WTC11 (cell line): ENCODE measurements at regions not wholly inside any gene's neighbourhood (a gene's known extent, or its start where the extent isn't known, plus 50 kb on each side); places are given as distances from the start of the nearest gene placed in this dataset.

Experiments used
- ATAC-seq: fragments of 200-7000 bp; cut with Tn5 transposase; 2 replicates; pipeline ENCODE4 v1.10.0; 2021; ENCODE audit warnings: mild to moderate bottlenecking, moderate library complexity
- CTCF ChIA-PET: fragments of 300-600 bp; sonication (Branson Sonifier 250); formaldehyde crosslinking; loops from one replicate; lab custom pipeline; 2021; ENCODE audit warnings: antibody characterized with exemption; lab: Charles Lee
- POLR2A ChIA-PET: fragments of 350-600 bp; sonication (Branson Sonifier 250); formaldehyde crosslinking; loops from one replicate; lab custom pipeline; 2021; ENCODE audit warnings: antibody characterized with exemption; lab: Charles Lee
- DNase-seq: peaks from one replicate; pipeline ENCODE4 v3.0.0; 2021; ENCODE audit warnings: low spot score
- H3K27ac Mint-ChIP-seq: 2 replicates; pipeline ENCODE4 v1.8.0; 2021; ENCODE audit warnings: mixed read lengths
- H3K27me3 Mint-ChIP-seq: 2 replicates; pipeline ENCODE4 v1.8.0; 2021; ENCODE audit warnings: low read depth, mild to moderate bottlenecking, moderate library complexity, mixed read lengths
- H3K36me3 Mint-ChIP-seq: 2 replicates; pipeline ENCODE4 v1.8.0; 2021; ENCODE audit warnings: mixed read lengths
- H3K4me1 Mint-ChIP-seq: 2 replicates; pipeline ENCODE4 v1.8.0; 2022; ENCODE audit warnings: mixed read lengths
- H3K4me3 Mint-ChIP-seq: 2 replicates; pipeline ENCODE4 v1.8.0; 2021; ENCODE audit warnings: mild to moderate bottlenecking, moderate library complexity, mixed read lengths
- H3K9me3 Mint-ChIP-seq: 2 replicates; pipeline ENCODE4 v1.8.0; 2021; ENCODE audit warnings: mixed read lengths
- CDX4 ChIP-seq: fragments of 250-450 bp; sonication (Bioruptor Pico); IDR thresholded peaks from 2 replicates; pipeline ENCODE4 v1.9.0; 2021; ENCODE audit warnings: moderate library complexity, mild to moderate bottlenecking, inconsistent platforms, borderline replicate concordance
- FOXJ3 ChIP-seq: sonication (generic); formaldehyde crosslinking; IDR thresholded peaks from 2 replicates; pipeline ENCODE4 v1.9.0; 2021; ENCODE audit warnings: missing genetic modification reagents, mild to moderate bottlenecking, borderline replicate concordance
- FOXK1 ChIP-seq: sonication (generic); formaldehyde crosslinking; IDR thresholded peaks from 2 replicates; pipeline ENCODE4 v1.8.0; 2022; ENCODE audit warnings: mild to moderate bottlenecking, moderate library complexity, missing genetic modification reagents
- GRHL2 ChIP-seq: fragments of 250-450 bp; sonication (Bioruptor Pico); IDR thresholded peaks from 2 replicates; pipeline ENCODE4 v1.8.0; 2022; ENCODE audit warnings: mild to moderate bottlenecking, moderate library complexity; ENCODE audit not compliant: insufficient replicate concordance, severe bottlenecking
- JAZF1 ChIP-seq: fragments of 250-450 bp; sonication (Bioruptor Pico); IDR thresholded peaks from 2 replicates; pipeline ENCODE4 v1.9.0; 2021; ENCODE audit warnings: moderate library complexity, mild to moderate bottlenecking, inconsistent platforms
- JUN ChIP-seq: sonication (generic); formaldehyde crosslinking; IDR thresholded peaks from 2 replicates; pipeline ENCODE4 v1.8.0; 2023; ENCODE audit warnings: mild to moderate bottlenecking, missing genetic modification reagents
- MAX ChIP-seq: sonication (generic); formaldehyde crosslinking; IDR thresholded peaks from 2 replicates; pipeline ENCODE4 v1.8.0; 2022; ENCODE audit warnings: mild to moderate bottlenecking, missing genetic modification reagents
- NFE2L1 ChIP-seq: sonication (generic); formaldehyde crosslinking; IDR thresholded peaks from 2 replicates; pipeline ENCODE4 v1.8.1; 2023; ENCODE audit warnings: missing genetic modification reagents
- NFYB ChIP-seq: sonication (generic); formaldehyde crosslinking; conservative IDR thresholded peaks from 2 replicates; pipeline ENCODE4 v1.8.0; 2022; ENCODE audit warnings: low read depth, missing genetic modification reagents
- NR1H2 ChIP-seq: sonication (generic); formaldehyde crosslinking; IDR thresholded peaks from 2 replicates; pipeline ENCODE4 v1.9.0; 2021; ENCODE audit warnings: mild to moderate bottlenecking, moderate library complexity, missing genetic modification reagents
- PRDM15 ChIP-seq: sonication (generic); formaldehyde crosslinking; IDR thresholded peaks from 2 replicates; pipeline ENCODE4 v1.8.0; 2022; ENCODE audit warnings: missing genetic modification reagents
- PRRX2 ChIP-seq: fragments of 250-450 bp; sonication (Bioruptor Pico); IDR thresholded peaks from 2 replicates; pipeline ENCODE4 v1.8.0; 2021; ENCODE audit warnings: mild to moderate bottlenecking
- SMAD4 ChIP-seq: sonication (generic); formaldehyde crosslinking; IDR thresholded peaks from 2 replicates; pipeline ENCODE4 v1.8.0; 2022; ENCODE audit warnings: mild to moderate bottlenecking, missing genetic modification reagents
- SP1 ChIP-seq: sonication (generic); formaldehyde crosslinking; conservative IDR thresholded peaks from 2 replicates; pipeline ENCODE4 v1.8.1; 2022; ENCODE audit warnings: missing genetic modification reagents
- TCF7 ChIP-seq: sonication (generic); formaldehyde crosslinking; IDR thresholded peaks from 2 replicates; pipeline ENCODE4 v1.8.0; 2022; ENCODE audit warnings: mild to moderate bottlenecking, low read depth, missing genetic modification reagents, moderate library complexity
- TEAD4 ChIP-seq: sonication (generic); formaldehyde crosslinking; IDR thresholded peaks from 2 replicates; pipeline ENCODE4 v1.8.0; 2022; ENCODE audit warnings: mild to moderate bottlenecking, missing genetic modification reagents
- ZBTB21 ChIP-seq: sonication (generic); formaldehyde crosslinking; IDR thresholded peaks from 2 replicates; pipeline ENCODE4 v1.8.1; 2023; ENCODE audit warnings: mild to moderate bottlenecking, missing genetic modification reagents, borderline replicate concordance
- ZNF121 ChIP-seq: sonication (generic); formaldehyde crosslinking; IDR thresholded peaks from 2 replicates; pipeline ENCODE4 v1.8.0; 2023; ENCODE audit warnings: missing genetic modification reagents
- ZNF138 ChIP-seq: sonication (generic); formaldehyde crosslinking; conservative IDR thresholded peaks from 2 replicates; pipeline ENCODE4 v1.8.1; 2022; ENCODE audit warnings: mild to moderate bottlenecking, moderate library complexity, missing genetic modification reagents
- ZNF317 ChIP-seq: sonication (generic); formaldehyde crosslinking; IDR thresholded peaks from 2 replicates; pipeline ENCODE4 v1.8.1; 2023; ENCODE audit warnings: low read depth, mild to moderate bottlenecking, moderate library complexity, missing genetic modification reagents, borderline replicate concordance
- ZNF423 ChIP-seq: fragments of 250-450 bp; sonication (Bioruptor Pico); IDR thresholded peaks from 2 replicates; pipeline ENCODE4 v2.1.2; 2022; ENCODE audit warnings: mild to moderate bottlenecking, moderate library complexity
- ZNF671 ChIP-seq: fragments of 250-450 bp; sonication (Bioruptor Pico); IDR thresholded peaks from 2 replicates; pipeline ENCODE4 v1.8.0; 2021; ENCODE audit warnings: mild to moderate bottlenecking
- TF ChIP-seq, protein P1 (sequence below): fragments of 250-450 bp; sonication (Bioruptor Pico); conservative IDR thresholded peaks from 2 replicates; pipeline ENCODE4 v1.9.0; 2021; ENCODE audit warnings: mild to moderate bottlenecking

GRCh38 chr4:169906104-169906503 is 120.1 kb downstream of the MFAP3L start (continued):
- TF ChIP-seq PRDM15 (no peak), PRRX2 (CRISPR knock-in tag) (no peak), FOXK1 (CRISPR knock-in tag) (no peak), ZNF317 (no peak), CDX4 (CRISPR knock-in tag) (no peak)

DNA sequence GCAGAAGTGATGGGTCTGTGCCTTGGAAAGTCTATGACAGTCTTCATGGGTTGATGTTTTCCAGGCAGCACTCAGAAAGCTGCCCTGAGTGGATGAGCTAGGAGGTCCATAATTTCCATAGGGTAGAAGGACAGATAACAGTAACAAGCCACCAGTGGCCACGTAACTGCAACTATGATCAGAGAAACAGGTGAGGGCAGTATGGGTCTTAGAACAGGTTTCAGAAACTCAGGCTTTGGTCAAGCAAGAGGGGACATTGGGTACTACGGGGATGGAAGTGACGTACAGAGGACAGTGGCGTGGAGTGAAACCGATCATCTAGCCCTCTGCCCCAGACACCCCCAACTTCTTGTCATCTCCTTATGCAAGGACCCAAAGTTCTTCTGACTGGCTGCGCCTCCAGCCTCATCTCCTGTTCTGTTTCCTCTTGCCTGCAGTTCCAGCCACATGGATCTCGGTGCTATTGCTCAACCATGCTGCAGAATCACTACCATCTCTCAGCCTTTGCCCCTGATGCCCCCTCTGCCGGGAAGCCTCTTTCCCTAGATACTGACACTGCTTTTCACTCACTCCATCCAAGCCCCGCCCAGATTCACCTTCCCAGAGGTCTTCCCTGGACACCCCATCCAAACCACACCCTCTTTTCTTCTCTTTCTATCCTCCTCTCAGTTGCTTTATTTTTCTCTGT is 123.4 kb downstream of the MFAP3L start:
- Mint-ChIP-seq H3K27me3 (no peaks in the 10 kb centered on the region), H3K27ac (no peak overlapping the region), H3K4me3 (no peak overlapping the region), H3K4me1 (peaks cover 8% of the 10 kb centered on the region), H3K36me3 (no peaks in the 10 kb centered on the region; the same call in 1 of the 2 replicates), H3K9me3 (peaks cover 16% of the 10 kb centered on the region)
- TF ChIP-seq SMAD4 (CRISPR knock-in tag) (no peak), ZNF138 (CRISPR knock-in tag) (no peak), PRRX2 (CRISPR knock-in tag) (no peak), GRHL2 (CRISPR knock-in tag) (no peak), MAX (CRISPR knock-in tag) (no peak), ZNF671 (CRISPR knock-in tag) (no peak), SP1 (CRISPR knock-in tag) (no peak), NFYB (CRISPR knock-in tag) (no peak)
- no peak for DNase-seq
- ChIA-PET CTCF (interaction anchor here (0.8 kb wide), 1 partner anchor 111 kb away, joined by 3 read pairs; no protein-coding TSS in a partner anchor), POLR2A (no interaction called here)
- peak; percentile 79 for ATAC-seq

- peaks cover 13% of the 10 kb centered on the region; the same call in 1 of the 2 replicates for H3K9me3 Mint-ChIP-seq
- ChIA-PET CTCF (no interaction called here), POLR2A (no interaction called here)
- H3K36me3 Mint-ChIP-seq, result no peaks in the 10 kb centered on the region; the same call in 1 of the 2 replicates
- no peaks in the 10 kb centered on the region for H3K27me3 Mint-ChIP-seq
- no peak for DNase-seq
- no peak overlapping the region for H3K4me3 Mint-ChIP-seq
- H3K27ac Mint-ChIP-seq, result no peak overlapping the region
- peaks cover 8% of the 10 kb centered on the region for H3K4me1 Mint-ChIP-seq
- TF ChIP-seq ZBTB21 (CRISPR knock-in tag), result no peak
- TF ChIP-seq JUN (CRISPR knock-in tag), result no peak
- no peak for ATAC-seq
Observed at GRCh38 chr4:169900241-169900845, 125.9 kb downstream of the MFAP3L start.

DNA sequence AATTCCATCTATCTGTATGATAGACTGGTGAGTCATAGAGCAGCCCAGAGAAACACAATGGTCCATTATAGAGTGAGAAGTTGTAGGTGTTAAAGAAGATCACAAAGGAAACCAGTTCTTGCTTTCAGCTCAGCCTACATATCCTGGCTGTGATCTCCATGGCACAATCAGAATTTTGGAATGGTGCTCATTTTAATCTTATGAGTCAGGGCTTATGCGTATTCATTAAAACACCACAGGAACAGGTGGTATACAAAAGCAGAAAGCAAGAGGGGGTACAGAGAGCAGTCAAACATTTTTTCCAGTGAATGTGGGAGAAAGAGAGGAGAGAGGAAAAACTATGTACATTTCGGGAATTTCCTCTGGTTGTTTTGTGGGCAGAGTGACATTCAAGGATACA is 126.9 kb downstream of the MFAP3L start:
- Mint-ChIP-seq H3K4me3 (no peak overlapping the region), H3K9me3 (peaks cover 13% of the 10 kb centered on the region; the same call in 1 of the 2 replicates), H3K27ac (no peak overlapping the region), H3K36me3 (no peaks in the 10 kb centered on the region; the same call in 1 of the 2 replicates), H3K27me3 (no peaks in the 10 kb centered on the region), H3K4me1 (peaks cover 8% of the 10 kb centered on the region)
- POLR2A ChIA-PET, result no interaction called here
- DNase-seq (no peak), ATAC-seq (no peak)
- CTCF ChIA-PET, result no interaction called here
- no peak for TF ChIP-seq FOXJ3
- TF ChIP-seq NFE2L1 (CRISPR knock-in tag), result no peak
- TF ChIP-seq NR1H2 (CRISPR knock-in tag), result no peak
- no peak for TF ChIP-seq TCF7 (CRISPR knock-in tag)
- TF ChIP-seq, protein P1, sequence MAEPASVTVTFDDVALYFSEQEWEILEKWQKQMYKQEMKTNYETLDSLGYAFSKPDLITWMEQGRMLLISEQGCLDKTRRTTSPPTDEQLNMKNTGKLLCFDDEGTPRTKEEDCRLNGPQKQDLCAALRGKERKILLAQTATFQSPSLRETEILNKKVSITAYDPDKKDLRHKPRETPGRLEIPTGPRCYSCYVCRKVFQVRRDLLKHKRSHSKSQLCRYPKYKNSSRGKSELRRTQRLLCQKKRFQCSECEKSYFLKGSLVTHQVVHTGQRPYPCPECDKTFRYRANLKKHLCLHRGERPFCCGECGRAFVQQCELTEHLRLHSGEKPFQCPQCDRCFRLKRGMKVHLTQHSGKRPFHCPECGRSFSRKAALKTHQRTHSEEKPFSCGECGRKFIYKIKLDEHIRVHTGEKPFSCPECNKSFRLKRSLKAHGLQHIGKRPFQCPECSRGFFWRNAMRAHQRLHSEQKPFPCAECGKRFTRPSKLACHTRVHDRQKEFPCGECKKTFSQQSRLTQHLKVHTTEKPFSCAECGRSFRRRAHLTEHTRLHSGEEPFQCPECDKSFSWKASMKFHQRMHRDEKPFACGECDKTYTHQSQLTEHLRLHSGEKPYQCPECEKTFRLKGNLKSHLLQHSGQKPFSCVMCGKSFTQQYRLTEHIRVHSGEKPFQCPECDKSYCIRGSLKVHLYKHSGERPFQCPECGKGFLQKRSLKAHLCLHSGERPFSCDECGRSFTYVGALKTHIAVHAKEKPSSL, result no peak
- no peak for TF ChIP-seq TEAD4 (CRISPR knock-in tag)
- TF ChIP-seq JAZF1 (CRISPR knock-in tag), result no peak
- TF ChIP-seq ZNF121 (CRISPR knock-in tag), result no peak
- no peak for TF ChIP-seq ZNF138 (CRISPR knock-in tag)
- no peak for TF ChIP-seq SP1 (CRISPR knock-in tag)
- no peak for TF ChIP-seq ZNF423
